ENCODE measurements at regions not wholly inside any gene's neighbourhood (a gene's known extent, or its start where the extent isn't known, plus 50 kb on each side); places are given as distances from the start of the nearest gene placed in this dataset.
A peak's percentile ranks its signal among the peaks of the same experiment; 100 is the strongest.
"Not testable (repeated sequence)": the region's sequence is repeated elsewhere in the genome, so short reads cannot be mapped to it uniquely, and the experiment has no call there.

- no peak for DNase-seq (ENCODE audit: low read depth in 2 of 2)
Observed at GRCh38 chr2:35355056-35355455, 1000.5 kb upstream of the CRIM1 start.

GRCh38 chr2:35347561-35347960 is 1008.0 kb upstream of the CRIM1 start:
- DNase-seq (ENCODE audit: low read depth in 2 of 2) = no peak

GRCh38 chr2:35343135-35343534 is 1012.4 kb upstream of the CRIM1 start:
- peak in 1 of 2 donors; percentile 0 for DNase-seq (ENCODE audit: low read depth in 2 of 2)

- no peak for DNase-seq (ENCODE audit: low read depth in 2 of 2)
Observed at GRCh38 chr2:35339211-35339610, 1016.4 kb upstream of the CRIM1 start.

GRCh38 chr2:35337922-35338321 is 1017.7 kb upstream of the CRIM1 start:
- DNase-seq (ENCODE audit: low read depth in 2 of 2) = no peak

- DNase-seq (ENCODE audit: low read depth in 2 of 2) = no peak
Observed at GRCh38 chr2:35314049-35314448, 1041.5 kb upstream of the CRIM1 start.

- no peak for DNase-seq (ENCODE audit: low read depth in 2 of 2)
Observed at GRCh38 chr2:35301369-35301768, 1054.2 kb upstream of the CRIM1 start.

GRCh38 chr2:35298493-35298892 is 1057.1 kb upstream of the CRIM1 start:
- peak in 1 of 2 donors; percentile 18 for DNase-seq (ENCODE audit: low read depth in 2 of 2)

- DNase-seq (ENCODE audit: low read depth in 2 of 2) = no peak
Observed at GRCh38 chr2:35297403-35297802, 1058.2 kb upstream of the CRIM1 start.

- DNase-seq (ENCODE audit: low read depth in 2 of 2) = no peak
Observed at GRCh38 chr2:35294636-35295263, 1060.8 kb upstream of the CRIM1 start.

GRCh38 chr2:35293261-35293660 is 1062.3 kb upstream of the CRIM1 start:
- no peak for DNase-seq (ENCODE audit: low read depth in 2 of 2)

- DNase-seq (ENCODE audit: low read depth in 2 of 2) = no peak
Observed at GRCh38 chr2:35292199-35292598, 1063.4 kb upstream of the CRIM1 start.

- no peak for DNase-seq (ENCODE audit: low read depth in 2 of 2)
Observed at GRCh38 chr2:35281702-35282101, 1073.9 kb upstream of the CRIM1 start.

GRCh38 chr2:35255826-35256225 is 1099.8 kb upstream of the CRIM1 start:
- DNase-seq (ENCODE audit: low read depth in 2 of 2) = no peak

- no peak for DNase-seq (ENCODE audit: low read depth in 2 of 2)
Observed at GRCh38 chr2:35251156-35251555, 1104.4 kb upstream of the CRIM1 start.

GRCh38 chr2:35246702-35247101 is 1108.9 kb upstream of the CRIM1 start:
- DNase-seq (ENCODE audit: low read depth in 2 of 2) = no peak

- DNase-seq (ENCODE audit: low read depth in 2 of 2) = no peak
Observed at GRCh38 chr2:35228584-35228983, 1127.0 kb upstream of the CRIM1 start.

- DNase-seq (ENCODE audit: low read depth in 2 of 2) = no peak
Observed at GRCh38 chr2:35220461-35220860, 1135.1 kb upstream of the CRIM1 start.

GRCh38 chr2:35204881-35205280 is 1150.7 kb upstream of the CRIM1 start:
- no peak for DNase-seq (ENCODE audit: low read depth in 2 of 2)

GRCh38 chr2:35204323-35204722 is 1151.3 kb upstream of the CRIM1 start:
- no peak for DNase-seq (ENCODE audit: low read depth in 2 of 2)

GRCh38 chr2:35199298-35199697 is 1156.3 kb upstream of the CRIM1 start:
- no peak for DNase-seq (ENCODE audit: low read depth in 2 of 2)

- no peak for DNase-seq (ENCODE audit: low read depth in 2 of 2)
Observed at GRCh38 chr2:35185861-35186412, 1169.6 kb upstream of the CRIM1 start.

GRCh38 chr2:35184471-35184870 is 1171.1 kb upstream of the CRIM1 start:
- DNase-seq (ENCODE audit: low read depth in 2 of 2) = no peak

- not testable (repeated sequence) for DNase-seq (ENCODE audit: low read depth in 2 of 2)
Observed at GRCh38 chr2:35176726-35177125, 1178.9 kb upstream of the CRIM1 start.

Measured in lung microvascular endothelial cell (primary cell).